OCI-LY3 (cell line): ENCODE measurements at regions not wholly inside any gene's neighbourhood (a gene's known extent, or its start where the extent isn't known, plus 50 kb on each side); places are given as distances from the start of the nearest gene placed in this dataset.

Source experiments
- H2AFZ ChIP-seq: fragments of 200-600, 300-600 bp; shearing (Covaris generic); 2 replicates; pipeline ENCODE4 v1.6.0; 2014; ENCODE audit warnings: antibody characterized with exemption, low read depth, low read length
- H3K27ac ChIP-seq: fragments of 200-600, 300-600 bp; sonication (generic); 2 replicates; pipeline ENCODE4 v1.5.1; 2014; ENCODE audit warnings: mild to moderate bottlenecking, low read length, moderate library complexity, mixed read lengths
- H3K27me3 ChIP-seq: fragments of 200-600, 300-600 bp; sonication (generic); 2 replicates; pipeline ENCODE4 v1.6.1; 2014; ENCODE audit warnings: low read depth, low read length, mixed read lengths
- H3K36me3 ChIP-seq: fragments of 200-600, 300-600 bp; sonication (generic); replicated peaks from 2 replicates; pipeline ENCODE3; 2014; ENCODE audit warnings: low read depth, low read length, mixed read lengths
- H3K4me1 ChIP-seq: fragments of 300-600, 200-600 bp; sonication (generic); 2 replicates; pipeline ENCODE4 v1.6.1; 2014; ENCODE audit warnings: low read length, mixed read lengths
- H3K4me2 ChIP-seq: fragments of 200-600, 300-600 bp; sonication (generic); 2 replicates; pipeline ENCODE4 v1.6.1; 2014; ENCODE audit warnings: low read length, mixed read lengths
- H3K4me3 ChIP-seq: fragments of 300-600, 200-600 bp; sonication (generic); 2 replicates; pipeline ENCODE4 v1.5.1; 2014; ENCODE audit warnings: antibody characterized with exemption, mild to moderate bottlenecking, low read length, moderate library complexity
- H3K79me2 ChIP-seq: fragments of 300-600, 200-600 bp; shearing (Covaris generic); 2 replicates; pipeline ENCODE4 v1.6.1; 2014; ENCODE audit warnings: mild to moderate bottlenecking, low read length, mixed read lengths
- H3K9ac ChIP-seq: fragments of 300-600, 200-600 bp; shearing (Covaris generic); 2 replicates; pipeline ENCODE4 v1.6.0; 2014; ENCODE audit warnings: mild to moderate bottlenecking, low read length, moderate library complexity
- H3K9me3 ChIP-seq: fragments of 200-600, 300-600 bp; shearing (Covaris generic); 2 replicates; pipeline ENCODE4 v1.6.1; 2014; ENCODE audit warnings: low read length, mixed read lengths; ENCODE audit not compliant: insufficient read depth
- H4K20me1 ChIP-seq: fragments of 200-600, 300-600 bp; sonication (generic); 2 replicates; pipeline ENCODE4 v1.6.1; 2016; ENCODE audit warnings: low read length, mixed read lengths; ENCODE audit not compliant: insufficient read depth
- CTCF ChIP-seq: fragments of 200-600, 300-600 bp; sonication (generic); IDR thresholded peaks from 2 replicates; pipeline ENCODE4 v1.5.1; 2014; ENCODE audit warnings: antibody characterized with exemption, low read length, low read depth
- EZH2phosphoT487 ChIP-seq: fragments of 200-600 bp; shearing (Covaris generic); IDR thresholded peaks from 2 replicates; pipeline ENCODE4 v1.6.1; 2018; ENCODE audit warnings: antibody characterized with exemption, mixed run types, low read depth

DNA sequence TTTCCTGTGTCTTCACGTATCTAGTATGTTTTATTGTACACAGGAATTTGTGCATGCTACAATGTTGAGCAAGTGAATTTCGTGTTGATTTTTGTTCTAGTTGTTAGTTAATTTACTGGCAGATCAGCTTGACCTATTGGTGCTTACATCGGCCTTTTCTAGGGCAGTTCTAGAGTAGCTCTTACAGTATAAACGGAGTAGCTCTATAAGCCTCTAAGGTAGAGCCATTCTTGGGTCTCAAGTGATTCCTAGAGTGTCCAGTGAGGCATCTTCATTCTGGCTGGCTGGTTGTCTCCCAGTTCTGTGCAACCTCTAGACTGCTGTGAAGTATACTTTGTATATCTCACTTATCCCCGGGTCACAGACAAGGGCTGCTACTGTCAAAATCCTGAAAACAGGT lies 364.6 kb downstream of the CDH10 start:
- no peaks in the 10 kb centered on the region for H3K79me2 ChIP-seq
- H3K9me3 ChIP-seq, result no peaks in the 10 kb centered on the region
- H3K4me3 ChIP-seq, result no peak overlapping the region
- TF ChIP-seq CTCF (no peak), EZH2phosphoT487 (no peak)
- no peak overlapping the region for H3K4me2 ChIP-seq
- H2AFZ ChIP-seq, result no peak overlapping the region
- no peaks in the 10 kb centered on the region for H3K4me1 ChIP-seq
- no peaks in the 10 kb centered on the region for H3K27me3 ChIP-seq
- no peaks in the 10 kb centered on the region for H4K20me1 ChIP-seq
- H3K36me3 ChIP-seq, result no peaks in the 10 kb centered on the region
- H3K9ac ChIP-seq, result no peak overlapping the region
- H3K27ac ChIP-seq, result no peak overlapping the region

- Histone ChIP-seq H3K9me3 (no peaks in the 10 kb centered on the region), H2AFZ (no peak overlapping the region), H3K27ac (no peak overlapping the region), H3K4me1 (no peaks in the 10 kb centered on the region), H3K4me3 (no peak overlapping the region), H3K4me2 (no peak overlapping the region), H3K9ac (no peak overlapping the region), H3K79me2 (no peaks in the 10 kb centered on the region), H4K20me1 (no peaks in the 10 kb centered on the region), H3K36me3 (no peaks in the 10 kb centered on the region), H3K27me3 (no peaks in the 10 kb centered on the region)
- TF ChIP-seq CTCF (no peak), EZH2phosphoT487 (no peak)
Measured at GRCh38 chr5:24281818-24282217, 363.0 kb downstream of the CDH10 start.

DNA sequence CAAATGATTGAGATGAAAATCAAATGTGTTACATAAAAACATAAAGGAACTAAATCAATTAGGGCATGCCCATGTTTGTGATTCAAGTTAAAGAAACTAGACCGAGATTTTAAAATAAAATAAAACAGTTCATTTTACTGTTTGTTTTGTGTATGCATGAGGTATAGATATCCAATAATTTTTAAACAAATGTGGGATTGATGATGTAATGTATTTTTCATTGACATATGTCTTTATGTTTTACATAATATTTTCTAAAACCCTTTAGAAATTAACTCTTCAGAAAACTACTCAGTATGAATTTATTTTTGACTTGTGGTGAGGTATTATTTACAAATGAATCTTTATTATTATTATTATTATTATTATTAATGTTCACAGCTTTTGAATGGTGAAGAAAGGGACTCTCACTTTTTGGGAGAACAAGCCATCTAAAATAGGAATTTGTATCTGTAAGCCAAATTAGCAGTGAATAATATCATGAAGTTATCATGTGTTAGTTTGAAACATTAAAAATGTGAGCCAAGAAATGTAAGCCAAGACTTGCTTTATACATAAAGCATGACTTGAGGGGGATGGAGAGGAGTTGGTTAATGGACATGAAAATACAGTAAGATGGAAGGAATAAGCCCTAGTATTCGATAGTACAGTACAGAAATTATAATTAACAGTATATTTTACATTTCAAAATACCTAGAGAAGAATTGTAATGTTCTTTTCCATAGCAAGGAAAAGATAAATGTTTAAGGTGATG lies 355.0 kb downstream of the CDH10 start:
- no peak overlapping the region for H3K4me2 ChIP-seq
- TF ChIP-seq EZH2phosphoT487, result no peak
- no peak for TF ChIP-seq CTCF

DNA sequence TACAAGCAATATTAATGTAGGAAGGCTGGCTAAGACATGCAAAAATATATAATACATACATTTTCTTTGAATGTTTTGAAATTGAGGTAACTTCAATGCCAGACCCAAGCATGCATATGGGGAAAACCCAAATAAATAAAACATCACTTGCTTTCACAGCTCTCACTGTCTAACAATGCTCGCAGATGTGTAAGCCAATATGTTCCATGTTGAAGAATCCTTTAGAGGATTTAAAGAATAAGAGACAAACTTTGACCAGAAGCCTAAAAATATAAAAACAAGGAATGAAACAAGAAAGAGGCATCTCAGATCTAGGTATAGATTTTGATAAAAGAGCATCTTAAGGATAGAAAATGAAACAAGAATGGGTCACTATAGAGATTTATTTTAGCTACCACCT lies 354.2 kb downstream of the CDH10 start:
- H3K9ac ChIP-seq, result no peak overlapping the region
- no peaks in the 10 kb centered on the region for H3K36me3 ChIP-seq
- H3K4me2 ChIP-seq, result no peak overlapping the region
- H3K9me3 ChIP-seq, result no peaks in the 10 kb centered on the region
- H3K79me2 ChIP-seq, result no peaks in the 10 kb centered on the region
- H3K27ac ChIP-seq, result no peak overlapping the region
- TF ChIP-seq CTCF (no peak), EZH2phosphoT487 (no peak)
- H4K20me1 ChIP-seq, result no peaks in the 10 kb centered on the region
- H3K27me3 ChIP-seq, result no peaks in the 10 kb centered on the region
- H3K4me3 ChIP-seq, result no peak overlapping the region
- no peaks in the 10 kb centered on the region for H3K4me1 ChIP-seq
- no peak overlapping the region for H2AFZ ChIP-seq

More for the DNA sequence above, 355.0 kb downstream of the CDH10 start:
- H3K4me3 ChIP-seq, result no peak overlapping the region
- no peaks in the 10 kb centered on the region for H3K27me3 ChIP-seq
- H2AFZ ChIP-seq, result no peak overlapping the region
- no peaks in the 10 kb centered on the region for H3K9me3 ChIP-seq
- H4K20me1 ChIP-seq, result no peaks in the 10 kb centered on the region
- H3K79me2 ChIP-seq, result no peaks in the 10 kb centered on the region
- no peak overlapping the region for H3K27ac ChIP-seq
- H3K4me1 ChIP-seq, result no peaks in the 10 kb centered on the region
- H3K36me3 ChIP-seq, result no peaks in the 10 kb centered on the region
- no peak overlapping the region for H3K9ac ChIP-seq
